GM12878 (cell line): ENCODE measurements at regions not wholly inside any gene's neighbourhood (a gene's known extent, or its start where the extent isn't known, plus 50 kb on each side); places are given as distances from the start of the nearest gene placed in this dataset.

Experiments used
- CTCF ChIP-seq, 3 experiments: IDR thresholded peaks in 2 of 3; conservative IDR thresholded peaks in 1 of 3; 2 replicates each; pipeline ENCODE4 v1.5.1; 2011; ENCODE audit warnings: low read depth in 3 of 3, low read length in 3 of 3, mild to moderate bottlenecking in 3 of 3, control low read depth in 2 of 3, moderate library complexity in 2 of 3, inconsistent platforms in 1 of 3, mixed read lengths in 1 of 3; ENCODE audit not compliant: control insufficient read depth in 2 of 3, insufficient read depth in 1 of 3; ENCODE audit errors: extremely low read depth in 1 of 3
- POLR2A ChIP-seq: IDR thresholded peaks from 2 replicates; pipeline ENCODE4 v1.6.1; 2011; ENCODE audit warnings: low read depth, mild to moderate bottlenecking, low read length
- TAF1 ChIP-seq: IDR thresholded peaks from 2 replicates; pipeline ENCODE4 v1.6.1; 2011; ENCODE audit warnings: mild to moderate bottlenecking, low read depth, low read length, borderline replicate concordance
- TCF3 ChIP-seq: IDR thresholded peaks from 2 replicates; pipeline ENCODE4 v1.6.1; 2012; ENCODE audit warnings: low read depth, mild to moderate bottlenecking, low read length, borderline replicate concordance; ENCODE audit not compliant: insufficient read depth
- ZNF622 ChIP-seq: fragments of 450-650 bp; IDR thresholded peaks from 2 replicates; pipeline ENCODE4 v1.6.1; 2017; ENCODE audit warnings: mild to moderate bottlenecking, inconsistent platforms

- no peak for TF ChIP-seq ZNF622
- no peak for TF ChIP-seq CTCF (IDR thresholded peaks at IDR 0.05 in 2 of 3, conservative IDR thresholded peaks at IDR 0.05 in 1 of 3; ENCODE audit: control insufficient read depth in 2 of 3, extremely low read depth in 1 of 3, insufficient read depth in 1 of 3, low read depth in 3 of 3, low read length in 3 of 3)
- TF ChIP-seq TAF1: no peak
- no peak for TF ChIP-seq POLR2A
- no peak for TF ChIP-seq TCF3
Measured at GRCh38 chr4:164408831-164409230, 345.1 kb upstream of the SMIM31 start.
